GM23338 (cell line): ENCODE measurements at regions not wholly inside any gene's neighbourhood (a gene's known extent, or its start where the extent isn't known, plus 50 kb on each side); places are given as distances from the start of the nearest gene placed in this dataset.
A peak's percentile ranks its signal among the peaks of the same experiment; 100 is the strongest.

Source experiments
- ATAC-seq: fragments of 200-7000 bp; cut with Tn5 transposase; 3 replicates; pipeline ENCODE4 v1.9.1; 2020
- DNase-seq: peaks from one replicate; pipeline ENCODE4 v3.0.0-alpha.2; 2015; ENCODE audit warnings: low spot score
- H2AFZ ChIP-seq: fragments of 200-600 bp; sonication (generic); 2 replicates; pipeline ENCODE4 v1.8.0; 2016; ENCODE audit warnings: antibody characterized with exemption, mild to moderate bottlenecking, moderate library complexity
- H3F3A ChIP-seq: fragments of 200-600 bp; sonication (generic); replicated peaks from 2 replicates; pipeline ENCODE4 v1.8.0; 2017; ENCODE audit warnings: antibody characterized with exemption, mixed run types, low read depth
- H3K27ac ChIP-seq: fragments of 200-600 bp; sonication (generic); 2 replicates; pipeline ENCODE4 v1.6.1; 2016; ENCODE audit warnings: low read depth
- H3K27me3 ChIP-seq: fragments of 200-600 bp; sonication (generic); 2 replicates; pipeline ENCODE4 v1.8.0; 2016; ENCODE audit warnings: mild to moderate bottlenecking, mixed run types, moderate library complexity; ENCODE audit not compliant: insufficient read depth
- H3K36me3 ChIP-seq: fragments of 200-600 bp; sonication (generic); 2 replicates; pipeline ENCODE4 v1.8.0; 2016; ENCODE audit warnings: mild to moderate bottlenecking; ENCODE audit not compliant: insufficient read depth
- H3K4me1 ChIP-seq: fragments of 200-600 bp; sonication (generic); 2 replicates; pipeline ENCODE4 v1.8.0; 2016; ENCODE audit warnings: mild to moderate bottlenecking, moderate library complexity; ENCODE audit not compliant: insufficient read depth
- H3K4me2 ChIP-seq: fragments of 200-600 bp; sonication (generic); 2 replicates; pipeline ENCODE4 v1.7.1; 2017; ENCODE audit warnings: mixed run types
- H3K4me3 ChIP-seq: fragments of 200-600 bp; sonication (generic); 2 replicates; pipeline ENCODE4 v1.6.1; 2016; ENCODE audit warnings: mixed run types
- H3K79me2 ChIP-seq: fragments of 200-600 bp; sonication (generic); replicated peaks from 2 replicates; pipeline ENCODE4 v1.8.0; 2017; ENCODE audit warnings: mild to moderate bottlenecking; ENCODE audit not compliant: insufficient read depth
- H3K9me2 ChIP-seq: fragments of 200-600 bp; sonication (generic); 2 replicates; pipeline ENCODE4 v1.8.0; 2017; ENCODE audit not compliant: insufficient read depth
- H4K20me1 ChIP-seq: fragments of 200-600 bp; sonication (generic); replicated peaks from 2 replicates; pipeline ENCODE4 v1.8.0; 2017; ENCODE audit warnings: mild to moderate bottlenecking; ENCODE audit not compliant: insufficient read depth
- H3K27ac Mint-ChIP-seq: 2 replicates; pipeline ENCODE4 v1.8.0; 2020; ENCODE audit warnings: inconsistent platforms, mild to moderate bottlenecking, moderate library complexity, mixed read lengths
- H3K27me3 Mint-ChIP-seq: 3 replicates; pipeline ENCODE4 v1.8.0; 2022; ENCODE audit warnings: low read depth, mild to moderate bottlenecking, moderate library complexity, mixed read lengths, inconsistent platforms; ENCODE audit not compliant: insufficient read depth, poor library complexity
- H3K36me3 Mint-ChIP-seq: 3 replicates; pipeline ENCODE4 v1.8.0; 2021; ENCODE audit warnings: low read depth, mild to moderate bottlenecking, inconsistent platforms, moderate library complexity, mixed read lengths
- H3K4me1 Mint-ChIP-seq: 3 replicates; pipeline ENCODE4 v1.8.0; 2020; ENCODE audit warnings: mild to moderate bottlenecking, inconsistent platforms, mixed read lengths
- H3K4me3 Mint-ChIP-seq: 3 replicates; pipeline ENCODE4 v1.8.0; 2021; ENCODE audit warnings: moderate library complexity, mild to moderate bottlenecking, inconsistent platforms, mixed read lengths
- H3K9me3 Mint-ChIP-seq: 3 replicates; pipeline ENCODE4 v1.8.0; 2020; ENCODE audit warnings: moderate library complexity, mild to moderate bottlenecking, inconsistent platforms, mixed read lengths
- EZH2 ChIP-seq: fragments of 200-600 bp; sonication (generic); IDR thresholded peaks from one replicate; pipeline ENCODE4 v1.8.0; 2017; ENCODE audit warnings: antibody characterized with exemption, mild to moderate bottlenecking, low read depth; ENCODE audit not compliant: unreplicated experiment
- EZH2phosphoT487 ChIP-seq: fragments of 200-600 bp; sonication (generic); IDR thresholded peaks from one replicate; pipeline ENCODE4 v1.8.1; 2018; ENCODE audit warnings: antibody characterized with exemption; ENCODE audit not compliant: unreplicated experiment
- JUNB ChIP-seq: IDR thresholded peaks from one replicate; pipeline ENCODE4 v1.6.1; 2016; ENCODE audit warnings: antibody characterized with exemption; ENCODE audit not compliant: unreplicated experiment
- NANOG ChIP-seq: IDR thresholded peaks from 2 replicates; pipeline ENCODE4 v1.6.1; 2016; ENCODE audit warnings: antibody characterized with exemption, borderline replicate concordance
- STAT1 ChIP-seq: IDR thresholded peaks from one replicate; pipeline ENCODE4 v1.6.1; 2016; ENCODE audit warnings: antibody characterized with exemption; ENCODE audit not compliant: unreplicated experiment
- ZNF114 ChIP-seq: fragments of 250-450 bp; sonication (Bioruptor Pico); IDR thresholded peaks from 2 replicates; pipeline ENCODE4 v1.5.0; 2020; ENCODE audit warnings: mild to moderate bottlenecking, moderate library complexity
- ZNF331 ChIP-seq: fragments of 250-450 bp; sonication (Bioruptor Pico); IDR thresholded peaks from 2 replicates; pipeline ENCODE4 v1.5.0; 2020; ENCODE audit warnings: low read depth, mild to moderate bottlenecking, moderate library complexity
- TF ChIP-seq, protein P1 (sequence below): IDR thresholded peaks from 2 replicates; pipeline ENCODE4 v1.6.1; 2016; ENCODE audit warnings: antibody characterized with exemption
- TF ChIP-seq, protein P2 (sequence below), 2 experiments: fragments of 200-600 bp in 1 of 2; sonication (generic) in 1 of 2; conservative IDR thresholded peaks; 2 replicates each; pipeline versions ENCODE4 v1.5.1 to v1.6.1; 2016 to 2017; ENCODE audit warnings: antibody characterized with exemption in 2 of 2, low read depth in 2 of 2, mild to moderate bottlenecking in 2 of 2, moderate library complexity in 1 of 2
- TF ChIP-seq, protein P3 (sequence below): fragments of 250-450 bp; sonication (Bioruptor Pico); IDR thresholded peaks from 2 replicates; pipeline ENCODE4 v1.5.0; 2020; ENCODE audit warnings: mild to moderate bottlenecking, moderate library complexity
- TF ChIP-seq, protein P4 (sequence below): IDR thresholded peaks from one replicate; pipeline ENCODE4 v1.6.1; 2018; ENCODE audit warnings: antibody characterized with exemption; ENCODE audit not compliant: unreplicated experiment

DNA sequence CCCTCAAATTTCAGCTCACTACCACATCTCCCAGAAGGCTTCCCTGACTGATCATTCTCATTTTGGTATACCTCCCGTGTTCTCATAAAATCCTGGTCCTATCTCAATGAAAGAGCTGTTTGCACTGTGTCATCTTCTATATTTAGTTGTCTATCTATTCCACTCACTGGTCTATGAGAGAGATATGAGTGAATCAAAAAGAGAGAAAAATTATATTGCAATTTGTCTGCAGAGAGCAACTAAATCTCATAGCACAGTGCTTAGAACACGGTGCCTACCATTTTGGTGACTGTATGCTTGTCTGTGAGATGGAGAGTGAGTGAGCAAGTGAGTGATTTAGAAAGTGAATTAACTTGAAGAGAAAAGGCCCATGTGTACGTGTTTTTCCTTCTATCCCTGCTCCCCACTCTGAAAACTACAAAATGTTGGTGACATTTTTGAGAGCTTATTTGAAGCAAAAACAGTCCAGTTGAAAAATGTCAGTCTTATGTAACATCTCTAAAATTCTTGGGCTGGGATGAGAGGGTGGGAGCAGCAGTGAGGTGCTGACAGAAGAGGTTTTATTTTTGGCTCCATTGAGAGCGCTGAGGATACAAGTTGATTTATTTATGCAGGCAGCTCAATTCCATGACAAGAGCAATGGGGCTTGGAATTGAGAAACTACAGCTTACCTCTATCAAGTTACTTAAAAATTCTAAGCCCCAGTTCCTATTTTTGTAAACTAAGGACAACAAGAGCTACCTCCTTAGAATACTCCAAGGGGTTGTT is 373.5 kb upstream of the CHST9 start:
- Histone ChIP-seq H3K36me3 (no peaks in the 10 kb centered on the region; the same call in 1 of the 2 replicates), H4K20me1 (no peaks in the 10 kb centered on the region), H3K4me1 (peaks cover 56% of the 10 kb centered on the region), H3K27ac (no peak overlapping the region), H3K9me2 (peaks cover 10% of the 10 kb centered on the region; the same call in 1 of the 2 replicates), H3K4me3 (no peak overlapping the region), H2AFZ (0 out of 2 replicates have a peak overlapping the region, but pooled peaks have one; percentile 1), H3K4me2 (no peak overlapping the region), H3K79me2 (no peaks in the 10 kb centered on the region), H3F3A (peaks cover 12% of the 10 kb centered on the region; the same call in 1 of the 2 replicates), H3K27me3 (no peaks in the 10 kb centered on the region)
- ATAC-seq: no peak
- Mint-ChIP-seq H3K27me3 (no peaks in the 10 kb centered on the region), H3K4me3 (no peak overlapping the region), H3K27ac (peak overlapping the region; percentile 1; the same call in 1 of the 2 replicates), H3K36me3 (peaks cover 28% of the 10 kb centered on the region; the same call in 2 of the 3 replicates), H3K9me3 (peaks cover 14% of the 10 kb centered on the region), H3K4me1 (peaks cover 62% of the 10 kb centered on the region)
- DNase-seq: no peak
- no peak for TF ChIP-seq NANOG
- TF ChIP-seq, protein P1, sequence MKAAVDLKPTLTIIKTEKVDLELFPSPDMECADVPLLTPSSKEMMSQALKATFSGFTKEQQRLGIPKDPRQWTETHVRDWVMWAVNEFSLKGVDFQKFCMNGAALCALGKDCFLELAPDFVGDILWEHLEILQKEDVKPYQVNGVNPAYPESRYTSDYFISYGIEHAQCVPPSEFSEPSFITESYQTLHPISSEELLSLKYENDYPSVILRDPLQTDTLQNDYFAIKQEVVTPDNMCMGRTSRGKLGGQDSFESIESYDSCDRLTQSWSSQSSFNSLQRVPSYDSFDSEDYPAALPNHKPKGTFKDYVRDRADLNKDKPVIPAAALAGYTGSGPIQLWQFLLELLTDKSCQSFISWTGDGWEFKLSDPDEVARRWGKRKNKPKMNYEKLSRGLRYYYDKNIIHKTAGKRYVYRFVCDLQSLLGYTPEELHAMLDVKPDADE: no peak
- TF ChIP-seq STAT1: no peak
- TF ChIP-seq EZH2: no peak
- no peak for TF ChIP-seq ZNF331 (CRISPR knock-in tag)
- TF ChIP-seq, protein P2, sequence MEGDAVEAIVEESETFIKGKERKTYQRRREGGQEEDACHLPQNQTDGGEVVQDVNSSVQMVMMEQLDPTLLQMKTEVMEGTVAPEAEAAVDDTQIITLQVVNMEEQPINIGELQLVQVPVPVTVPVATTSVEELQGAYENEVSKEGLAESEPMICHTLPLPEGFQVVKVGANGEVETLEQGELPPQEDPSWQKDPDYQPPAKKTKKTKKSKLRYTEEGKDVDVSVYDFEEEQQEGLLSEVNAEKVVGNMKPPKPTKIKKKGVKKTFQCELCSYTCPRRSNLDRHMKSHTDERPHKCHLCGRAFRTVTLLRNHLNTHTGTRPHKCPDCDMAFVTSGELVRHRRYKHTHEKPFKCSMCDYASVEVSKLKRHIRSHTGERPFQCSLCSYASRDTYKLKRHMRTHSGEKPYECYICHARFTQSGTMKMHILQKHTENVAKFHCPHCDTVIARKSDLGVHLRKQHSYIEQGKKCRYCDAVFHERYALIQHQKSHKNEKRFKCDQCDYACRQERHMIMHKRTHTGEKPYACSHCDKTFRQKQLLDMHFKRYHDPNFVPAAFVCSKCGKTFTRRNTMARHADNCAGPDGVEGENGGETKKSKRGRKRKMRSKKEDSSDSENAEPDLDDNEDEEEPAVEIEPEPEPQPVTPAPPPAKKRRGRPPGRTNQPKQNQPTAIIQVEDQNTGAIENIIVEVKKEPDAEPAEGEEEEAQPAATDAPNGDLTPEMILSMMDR (conservative IDR thresholded peaks at IDR 0.05; ENCODE audit: low read depth in 2 of 2): no peak
- TF ChIP-seq, protein P3, sequence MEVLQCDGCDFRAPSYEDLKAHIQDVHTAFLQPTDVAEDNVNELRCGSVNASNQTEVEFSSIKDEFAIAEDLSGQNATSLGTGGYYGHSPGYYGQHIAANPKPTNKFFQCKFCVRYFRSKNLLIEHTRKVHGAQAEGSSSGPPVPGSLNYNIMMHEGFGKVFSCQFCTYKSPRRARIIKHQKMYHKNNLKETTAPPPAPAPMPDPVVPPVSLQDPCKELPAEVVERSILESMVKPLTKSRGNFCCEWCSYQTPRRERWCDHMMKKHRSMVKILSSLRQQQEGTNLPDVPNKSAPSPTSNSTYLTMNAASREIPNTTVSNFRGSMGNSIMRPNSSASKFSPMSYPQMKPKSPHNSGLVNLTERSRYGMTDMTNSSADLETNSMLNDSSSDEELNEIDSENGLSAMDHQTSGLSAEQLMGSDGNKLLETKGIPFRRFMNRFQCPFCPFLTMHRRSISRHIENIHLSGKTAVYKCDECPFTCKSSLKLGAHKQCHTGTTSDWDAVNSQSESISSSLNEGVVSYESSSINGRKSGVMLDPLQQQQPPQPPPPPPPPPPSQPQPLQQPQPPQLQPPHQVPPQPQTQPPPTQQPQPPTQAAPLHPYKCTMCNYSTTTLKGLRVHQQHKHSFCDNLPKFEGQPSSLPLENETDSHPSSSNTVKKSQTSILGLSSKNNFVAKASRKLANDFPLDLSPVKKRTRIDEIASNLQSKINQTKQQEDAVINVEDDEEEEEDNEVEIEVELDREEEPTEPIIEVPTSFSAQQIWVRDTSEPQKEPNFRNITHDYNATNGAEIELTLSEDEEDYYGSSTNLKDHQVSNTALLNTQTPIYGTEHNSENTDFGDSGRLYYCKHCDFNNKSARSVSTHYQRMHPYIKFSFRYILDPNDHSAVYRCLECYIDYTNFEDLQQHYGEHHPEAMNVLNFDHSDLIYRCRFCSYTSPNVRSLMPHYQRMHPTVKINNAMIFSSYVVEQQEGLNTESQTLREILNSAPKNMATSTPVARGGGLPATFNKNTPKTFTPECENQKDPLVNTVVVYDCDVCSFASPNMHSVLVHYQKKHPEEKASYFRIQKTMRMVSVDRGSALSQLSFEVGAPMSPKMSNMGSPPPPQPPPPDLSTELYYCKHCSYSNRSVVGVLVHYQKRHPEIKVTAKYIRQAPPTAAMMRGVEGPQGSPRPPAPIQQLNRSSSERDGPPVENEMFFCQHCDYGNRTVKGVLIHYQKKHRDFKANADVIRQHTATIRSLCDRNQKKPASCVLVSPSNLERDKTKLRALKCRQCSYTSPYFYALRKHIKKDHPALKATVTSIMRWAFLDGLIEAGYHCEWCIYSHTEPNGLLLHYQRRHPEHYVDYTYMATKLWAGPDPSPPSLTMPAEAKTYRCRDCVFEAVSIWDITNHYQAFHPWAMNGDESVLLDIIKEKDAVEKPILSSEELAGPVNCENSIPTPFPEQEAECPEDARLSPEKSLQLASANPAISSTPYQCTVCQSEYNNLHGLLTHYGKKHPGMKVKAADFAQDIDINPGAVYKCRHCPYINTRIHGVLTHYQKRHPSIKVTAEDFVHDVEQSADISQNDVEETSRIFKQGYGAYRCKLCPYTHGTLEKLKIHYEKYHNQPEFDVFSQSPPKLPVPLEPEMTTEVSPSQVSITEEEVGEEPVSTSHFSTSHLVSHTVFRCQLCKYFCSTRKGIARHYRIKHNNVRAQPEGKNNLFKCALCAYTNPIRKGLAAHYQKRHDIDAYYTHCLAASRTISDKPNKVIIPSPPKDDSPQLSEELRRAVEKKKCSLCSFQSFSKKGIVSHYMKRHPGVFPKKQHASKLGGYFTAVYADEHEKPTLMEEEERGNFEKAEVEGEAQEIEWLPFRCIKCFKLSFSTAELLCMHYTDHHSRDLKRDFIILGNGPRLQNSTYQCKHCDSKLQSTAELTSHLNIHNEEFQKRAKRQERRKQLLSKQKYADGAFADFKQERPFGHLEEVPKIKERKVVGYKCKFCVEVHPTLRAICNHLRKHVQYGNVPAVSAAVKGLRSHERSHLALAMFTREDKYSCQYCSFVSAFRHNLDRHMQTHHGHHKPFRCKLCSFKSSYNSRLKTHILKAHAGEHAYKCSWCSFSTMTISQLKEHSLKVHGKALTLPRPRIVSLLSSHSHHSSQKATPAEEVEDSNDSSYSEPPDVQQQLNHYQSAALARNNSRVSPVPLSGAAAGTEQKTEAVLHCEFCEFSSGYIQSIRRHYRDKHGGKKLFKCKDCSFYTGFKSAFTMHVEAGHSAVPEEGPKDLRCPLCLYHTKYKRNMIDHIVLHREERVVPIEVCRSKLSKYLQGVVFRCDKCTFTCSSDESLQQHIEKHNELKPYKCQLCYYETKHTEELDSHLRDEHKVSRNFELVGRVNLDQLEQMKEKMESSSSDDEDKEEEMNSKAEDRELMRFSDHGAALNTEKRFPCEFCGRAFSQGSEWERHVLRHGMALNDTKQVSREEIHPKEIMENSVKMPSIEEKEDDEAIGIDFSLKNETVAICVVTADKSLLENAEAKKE: no peak
- no peak for TF ChIP-seq EZH2phosphoT487
- TF ChIP-seq, protein P4, sequence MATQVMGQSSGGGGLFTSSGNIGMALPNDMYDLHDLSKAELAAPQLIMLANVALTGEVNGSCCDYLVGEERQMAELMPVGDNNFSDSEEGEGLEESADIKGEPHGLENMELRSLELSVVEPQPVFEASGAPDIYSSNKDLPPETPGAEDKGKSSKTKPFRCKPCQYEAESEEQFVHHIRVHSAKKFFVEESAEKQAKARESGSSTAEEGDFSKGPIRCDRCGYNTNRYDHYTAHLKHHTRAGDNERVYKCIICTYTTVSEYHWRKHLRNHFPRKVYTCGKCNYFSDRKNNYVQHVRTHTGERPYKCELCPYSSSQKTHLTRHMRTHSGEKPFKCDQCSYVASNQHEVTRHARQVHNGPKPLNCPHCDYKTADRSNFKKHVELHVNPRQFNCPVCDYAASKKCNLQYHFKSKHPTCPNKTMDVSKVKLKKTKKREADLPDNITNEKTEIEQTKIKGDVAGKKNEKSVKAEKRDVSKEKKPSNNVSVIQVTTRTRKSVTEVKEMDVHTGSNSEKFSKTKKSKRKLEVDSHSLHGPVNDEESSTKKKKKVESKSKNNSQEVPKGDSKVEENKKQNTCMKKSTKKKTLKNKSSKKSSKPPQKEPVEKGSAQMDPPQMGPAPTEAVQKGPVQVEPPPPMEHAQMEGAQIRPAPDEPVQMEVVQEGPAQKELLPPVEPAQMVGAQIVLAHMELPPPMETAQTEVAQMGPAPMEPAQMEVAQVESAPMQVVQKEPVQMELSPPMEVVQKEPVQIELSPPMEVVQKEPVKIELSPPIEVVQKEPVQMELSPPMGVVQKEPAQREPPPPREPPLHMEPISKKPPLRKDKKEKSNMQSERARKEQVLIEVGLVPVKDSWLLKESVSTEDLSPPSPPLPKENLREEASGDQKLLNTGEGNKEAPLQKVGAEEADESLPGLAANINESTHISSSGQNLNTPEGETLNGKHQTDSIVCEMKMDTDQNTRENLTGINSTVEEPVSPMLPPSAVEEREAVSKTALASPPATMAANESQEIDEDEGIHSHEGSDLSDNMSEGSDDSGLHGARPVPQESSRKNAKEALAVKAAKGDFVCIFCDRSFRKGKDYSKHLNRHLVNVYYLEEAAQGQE: no peak
- TF ChIP-seq JUNB: no peak
- TF ChIP-seq ZNF114 (CRISPR knock-in tag): no peak
